Skeletal muscle cell (primary cell): ENCODE measurements at regions not wholly inside any gene's neighbourhood (a gene's known extent, or its start where the extent isn't known, plus 50 kb on each side); places are given as distances from the start of the nearest gene placed in this dataset.
"Not testable (repeated sequence)": the region's sequence is repeated elsewhere in the genome, so short reads cannot be mapped to it uniquely, and the experiment has no call there.

ENCODE experiments used
- DNase-seq: peaks from one replicate; pipeline ENCODE4 v3.0.0-alpha.2; 2010; ENCODE audit warnings: low read depth
- H3K4me3 ChIP-seq: 2 replicates; pipeline ENCODE4 v1.5.1; 2011; ENCODE audit warnings: low read depth, mild to moderate bottlenecking, control low read depth, low read length, moderate library complexity

- DNase-seq, result no peak
- H3K4me3 ChIP-seq, result no peak overlapping the region
Observed at GRCh38 chr22:48507595-48508350, 1319.9 kb downstream of the BRD1 start.

DNA sequence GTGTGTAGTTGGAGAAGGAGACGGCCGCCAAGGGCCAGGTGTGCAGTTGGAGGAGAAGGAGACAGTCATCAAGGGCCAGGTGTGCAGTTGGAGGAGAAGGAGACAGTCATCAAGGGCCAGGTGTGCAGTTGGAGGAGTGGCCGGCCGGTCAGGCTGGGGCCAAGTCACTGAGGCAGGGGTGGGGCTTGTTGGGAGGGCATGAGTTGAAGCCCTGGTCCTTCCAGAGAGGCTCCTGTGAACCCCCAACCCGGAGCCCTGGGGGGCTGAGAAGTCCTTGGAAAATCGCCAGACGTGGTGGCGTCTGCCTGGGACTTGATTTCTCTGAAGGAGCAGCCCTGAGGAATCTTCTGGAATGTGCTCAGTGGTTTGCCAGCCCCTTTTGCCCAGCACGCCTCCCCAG, 1320.5 kb downstream of the BRD1 start:
- no peak for DNase-seq

DNA sequence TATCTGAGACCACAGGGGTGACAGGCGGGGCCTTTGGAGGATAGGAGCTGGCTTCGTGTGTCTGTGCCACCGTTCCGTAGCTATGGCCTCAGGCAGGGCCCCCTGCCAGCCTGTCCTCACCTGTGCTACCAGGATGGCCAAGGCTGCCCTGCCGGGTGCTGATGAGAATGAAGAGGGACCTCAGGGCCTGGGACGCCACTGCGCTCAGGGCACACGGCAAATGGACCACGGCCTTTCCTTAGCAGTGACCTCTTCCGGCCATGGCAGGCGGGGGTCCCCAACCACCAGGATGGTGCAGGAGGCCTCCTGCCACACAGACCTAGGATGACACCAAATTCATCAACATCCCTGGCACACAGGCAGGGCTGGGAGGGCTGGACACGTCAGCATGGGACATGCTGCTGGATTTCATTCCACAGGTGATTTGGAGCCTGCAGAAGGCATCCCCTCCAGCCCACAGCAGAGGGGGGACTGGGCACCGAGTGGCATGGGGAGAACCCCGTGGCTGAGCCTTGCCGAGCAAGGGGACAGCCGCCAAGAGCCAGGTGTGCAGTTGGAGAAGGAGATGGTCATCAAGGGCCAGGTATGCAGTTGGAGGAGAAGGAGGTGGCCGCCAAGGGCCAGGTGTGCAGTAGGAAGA, 1321.0 kb downstream of the BRD1 start:
- no peak for DNase-seq
- no peak overlapping the region for H3K4me3 ChIP-seq

More for the DNA sequence above, 1320.5 kb downstream of the BRD1 start:
- H3K4me3 ChIP-seq, result no peak overlapping the region

DNA sequence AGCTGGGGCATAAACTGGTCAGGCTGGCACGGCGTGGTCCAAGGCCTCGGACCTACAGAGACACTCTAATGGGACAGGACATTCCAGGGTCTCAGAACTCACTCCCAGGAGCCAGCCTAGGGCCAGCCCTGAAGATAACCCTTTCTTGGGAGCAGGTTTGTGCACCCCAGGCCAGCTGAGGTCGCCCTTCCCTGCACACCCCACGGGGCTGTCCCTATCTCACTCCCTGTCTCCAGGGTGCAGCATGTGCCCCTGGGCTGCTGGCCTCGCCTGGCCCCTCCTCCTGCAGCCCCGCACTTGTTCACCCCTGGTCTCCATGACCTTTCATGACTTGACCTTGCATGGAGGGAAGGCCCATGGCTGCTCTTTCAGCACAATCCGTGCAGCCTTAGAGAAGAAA, 1321.8 kb downstream of the BRD1 start:
- no peak for DNase-seq
- H3K4me3 ChIP-seq, result no peak overlapping the region

- no peak overlapping the region for H3K4me3 ChIP-seq
- no peak for DNase-seq
Observed at GRCh38 chr22:48504519-48505140, 1323.0 kb downstream of the BRD1 start.

DNA sequence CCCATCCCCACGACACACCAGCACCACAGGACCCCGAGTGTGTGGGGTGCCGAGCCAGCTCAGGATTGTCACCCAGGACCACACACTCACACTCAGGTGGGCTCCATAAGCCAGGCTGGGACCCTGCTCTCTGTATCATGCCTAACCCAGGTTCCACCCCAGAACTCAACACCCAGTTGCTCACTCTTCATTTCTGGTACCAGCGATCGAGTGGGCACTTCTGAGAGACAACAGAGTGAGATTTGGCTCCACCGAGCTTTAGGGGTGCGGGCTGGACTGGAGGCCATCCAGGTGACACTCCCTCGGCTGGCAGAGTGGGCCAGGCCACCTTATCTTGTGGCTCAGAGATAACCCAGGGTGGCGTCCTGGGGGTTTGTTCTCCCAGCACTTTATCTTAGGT, 1323.8 kb downstream of the BRD1 start:
- H3K4me3 ChIP-seq, result no peak overlapping the region
- no peak for DNase-seq

DNA sequence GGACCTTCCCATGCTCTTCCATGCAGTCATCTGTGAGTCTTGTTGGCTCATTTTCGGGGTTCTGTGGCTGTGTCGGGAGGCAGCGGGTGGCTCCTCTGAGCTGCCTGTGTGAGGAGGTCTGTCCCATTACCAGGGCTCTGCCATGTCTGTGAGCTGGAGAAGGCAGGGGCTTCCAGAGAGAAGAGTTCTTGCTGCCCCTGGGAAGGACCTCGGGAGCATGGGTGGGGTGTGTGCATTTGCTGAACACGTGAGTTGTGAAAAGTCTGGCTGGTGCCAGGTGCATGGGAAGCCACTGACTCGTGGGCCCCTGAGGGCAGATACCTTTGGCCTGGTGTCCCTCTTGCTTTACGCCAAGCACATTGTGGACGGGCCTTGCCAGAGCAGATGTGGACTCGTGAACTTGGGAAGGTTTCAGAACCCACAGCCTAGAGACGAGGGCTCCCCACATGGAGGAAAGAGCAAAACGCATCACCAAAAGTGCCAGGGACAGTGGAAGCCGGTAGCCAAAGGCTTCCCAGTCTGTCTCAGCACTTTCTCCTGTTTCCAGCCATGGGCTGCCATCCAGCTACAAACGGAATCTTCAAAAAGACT, 1324.5 kb downstream of the BRD1 start:
- no peak overlapping the region for H3K4me3 ChIP-seq
- no peak for DNase-seq

DNA sequence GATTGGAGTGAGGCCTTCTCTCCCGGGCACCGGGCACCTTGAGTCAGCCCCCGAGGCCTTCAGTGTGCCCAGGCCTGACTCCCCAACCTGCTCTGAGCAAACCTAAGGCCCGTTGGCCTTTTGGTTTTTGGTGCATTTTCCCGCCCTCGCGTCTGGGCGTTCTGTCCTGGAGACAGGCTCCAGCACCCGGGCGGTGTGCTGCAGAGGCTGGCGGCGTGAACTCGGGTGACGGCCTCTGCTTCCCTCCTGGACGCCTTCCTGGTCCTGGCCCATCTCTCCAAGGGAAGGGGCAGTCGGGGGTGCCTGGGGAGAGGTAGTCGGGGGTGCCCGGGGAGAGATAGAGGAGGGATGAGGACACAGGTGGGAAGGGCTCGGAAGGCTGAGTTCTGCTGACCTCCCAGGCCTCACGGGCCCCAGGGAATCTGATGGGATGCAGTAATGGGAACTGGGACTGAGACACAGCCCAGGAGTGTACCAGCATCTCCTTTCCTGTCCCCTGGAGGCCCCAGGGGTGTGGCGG, 1326.4 kb downstream of the BRD1 start:
- no peak overlapping the region for H3K4me3 ChIP-seq

GRCh38 chr22:48500471-48501230, 1327.0 kb downstream of the BRD1 start:
- no peak overlapping the region for H3K4me3 ChIP-seq
- no peak for DNase-seq

More for the DNA sequence above, 1326.4 kb downstream of the BRD1 start:
- no peak for DNase-seq

- DNase-seq, result no peak
- no peak overlapping the region for H3K4me3 ChIP-seq
Observed at GRCh38 chr22:48499456-48500425, 1327.9 kb downstream of the BRD1 start.

GRCh38 chr22:48498526-48499331, 1328.9 kb downstream of the BRD1 start:
- DNase-seq, result no peak
- H3K4me3 ChIP-seq, result no peak overlapping the region

GRCh38 chr22:48497743-48498520, 1329.7 kb downstream of the BRD1 start:
- H3K4me3 ChIP-seq, DNase-seq: not testable (repeated sequence)

- no peak overlapping the region for H3K4me3 ChIP-seq
- DNase-seq, result no peak
Observed at GRCh38 chr22:48496987-48497650, 1330.6 kb downstream of the BRD1 start.

GRCh38 chr22:48496226-48496845, 1331.3 kb downstream of the BRD1 start:
- no peak overlapping the region for H3K4me3 ChIP-seq
- DNase-seq, result no peak

DNA sequence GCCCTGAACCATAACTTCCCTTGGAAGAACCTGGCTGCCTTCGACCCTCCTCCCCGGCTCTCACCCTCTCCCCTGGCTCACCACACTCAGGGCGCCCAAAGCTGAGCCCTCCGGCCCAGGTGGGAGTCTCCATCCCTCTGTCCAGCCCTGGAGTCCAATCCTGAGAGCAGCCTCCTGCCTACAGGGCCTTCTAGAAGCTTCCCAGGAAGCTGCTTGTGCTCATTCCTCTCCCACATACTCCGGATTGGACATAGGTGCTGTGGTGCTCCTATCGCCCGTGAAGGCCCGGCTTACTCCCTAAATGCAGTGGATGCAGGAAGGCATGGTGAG, 1332.0 kb downstream of the BRD1 start:
- H3K4me3 ChIP-seq, result no peak overlapping the region
- DNase-seq, result no peak
